GM12878 (cell line): ENCODE measurements at regions not wholly inside any gene's neighbourhood (a gene's known extent, or its start where the extent isn't known, plus 50 kb on each side); places are given as distances from the start of the nearest gene placed in this dataset.

Source experiments
- EP300 ChIP-seq, 2 experiments: fragments of 150-350 bp in 1 of 2; IDR thresholded peaks; 2 replicates each; pipeline ENCODE4 v1.6.1; 2011 to 2012; ENCODE audit warnings: low read depth in 2 of 2, low read length in 2 of 2, borderline replicate concordance in 1 of 2, improper control_type of control experiment in 1 of 2, inconsistent platforms in 1 of 2; ENCODE audit not compliant: control insufficient read depth in 1 of 2
- ETV6 ChIP-seq, 2 experiments: fragments of 450-650 bp in 1 of 2; IDR thresholded peaks in 1 of 2; conservative IDR thresholded peaks in 1 of 2; 2 replicates each; pipeline ENCODE4 v1.6.1; 2014; ENCODE audit warnings: antibody characterized with exemption in 1 of 2, borderline replicate concordance in 1 of 2, low read depth in 1 of 2, mild to moderate bottlenecking in 1 of 2, moderate library complexity in 1 of 2
- EZH2 ChIP-seq: IDR thresholded peaks from 2 replicates; pipeline ENCODE4 v1.6.1; 2012; ENCODE audit warnings: low read depth, mild to moderate bottlenecking, control low read depth, inconsistent platforms, low read length, borderline replicate concordance; ENCODE audit not compliant: control insufficient read depth
- POLR2AphosphoS5 ChIP-seq: IDR thresholded peaks from 2 replicates; pipeline ENCODE4 v1.6.1; 2011; ENCODE audit warnings: mild to moderate bottlenecking, low read length, inconsistent platforms
- SIN3A ChIP-seq: IDR thresholded peaks from 2 replicates; pipeline ENCODE4 v1.6.1; 2012; ENCODE audit warnings: low read depth, low read length, improper control_type of control experiment
- STAT1 ChIP-seq: fragments of 450-650 bp; conservative IDR thresholded peaks from 2 replicates; pipeline ENCODE4 v1.6.1; 2014; ENCODE audit warnings: antibody characterized with exemption, mild to moderate bottlenecking
- TARDBP ChIP-seq: IDR thresholded peaks from 2 replicates; pipeline ENCODE4 v1.6.1; 2016; ENCODE audit warnings: borderline replicate concordance

DNA sequence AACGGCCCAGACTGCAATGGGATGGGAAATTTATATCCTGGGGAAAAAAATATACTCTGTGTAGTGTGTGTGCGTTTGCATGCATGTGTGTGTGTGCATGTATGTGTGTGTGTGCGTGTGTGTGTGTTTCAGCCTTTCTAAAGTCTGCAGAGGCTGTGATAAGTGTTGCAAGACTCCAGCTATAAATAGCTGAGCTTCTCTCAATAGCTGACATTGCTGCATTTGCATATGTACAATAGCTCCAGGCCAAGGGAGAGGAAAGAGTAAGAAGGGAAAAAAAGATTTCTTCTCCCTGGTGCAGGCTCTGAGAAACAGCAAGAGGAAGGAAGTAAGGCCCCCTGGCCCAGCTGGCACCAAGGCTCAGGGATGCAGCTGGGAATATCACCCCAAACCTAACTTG lies 483.0 kb downstream of the MN1 start:
- TF ChIP-seq ETV6 (conservative IDR thresholded peaks at IDR 0.05 in 1 of 2, IDR thresholded peaks at IDR 0.05 in 1 of 2; ENCODE audit: borderline replicate concordance in 1 of 2, low read depth in 1 of 2): no peak
- no peak for TF ChIP-seq SIN3A
- no peak for TF ChIP-seq EZH2
- no peak for TF ChIP-seq POLR2AphosphoS5
- no peak for TF ChIP-seq EP300 (IDR thresholded peaks at IDR 0.05; ENCODE audit: borderline replicate concordance in 1 of 2, control insufficient read depth in 1 of 2, low read depth in 2 of 2, low read length in 2 of 2)
- TF ChIP-seq STAT1: no peak
- TF ChIP-seq TARDBP: no peak
